ENCODE measurements at regions not wholly inside any gene's neighbourhood (a gene's known extent, or its start where the extent isn't known, plus 50 kb on each side); places are given as distances from the start of the nearest gene placed in this dataset.

DNA sequence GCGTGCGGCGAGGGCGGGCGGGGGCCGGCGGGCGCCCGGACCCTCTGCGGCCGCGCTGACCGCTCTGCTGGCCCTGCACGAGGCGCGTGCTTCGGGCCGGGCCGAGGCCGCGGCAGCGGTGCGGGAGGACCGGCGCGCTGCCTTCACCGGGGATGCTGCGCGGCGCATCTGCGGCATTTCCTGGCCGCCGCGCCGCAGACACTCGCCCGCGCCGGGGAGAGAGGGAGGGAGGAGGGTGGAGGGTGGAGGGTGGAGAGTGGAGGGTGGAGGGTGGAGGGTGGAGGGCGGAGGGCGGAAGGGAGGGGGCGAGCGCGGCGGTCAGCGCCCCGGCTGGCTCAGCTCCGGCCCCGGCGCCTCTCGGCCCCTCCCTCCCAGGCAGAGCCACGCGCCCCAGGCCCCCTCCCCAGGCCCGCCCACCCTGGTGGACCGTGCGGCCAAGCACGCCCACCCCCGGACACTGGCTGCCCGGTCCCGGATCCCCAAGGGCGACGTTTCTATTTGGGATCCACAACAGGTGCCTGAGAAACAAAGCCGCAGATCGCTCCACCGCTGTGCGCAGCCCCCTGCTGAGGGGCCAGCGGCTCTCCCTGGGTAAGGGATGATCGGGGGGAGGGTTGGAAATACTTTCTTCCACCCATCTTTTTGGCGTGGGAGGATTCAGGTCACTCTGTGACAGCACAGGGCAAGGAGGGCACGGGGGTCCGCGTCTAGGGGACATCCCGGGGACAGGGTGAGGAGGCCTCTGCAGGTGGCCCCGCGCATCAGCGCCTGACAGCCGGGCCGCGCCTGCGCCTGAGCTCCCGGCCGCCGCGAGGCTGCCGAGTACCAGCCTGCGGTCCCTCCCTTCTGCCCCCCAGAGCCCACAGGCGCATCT lies 111.2 kb upstream of the BEND6 start (continued):
- TF ChIP-seq, protein P1, sequence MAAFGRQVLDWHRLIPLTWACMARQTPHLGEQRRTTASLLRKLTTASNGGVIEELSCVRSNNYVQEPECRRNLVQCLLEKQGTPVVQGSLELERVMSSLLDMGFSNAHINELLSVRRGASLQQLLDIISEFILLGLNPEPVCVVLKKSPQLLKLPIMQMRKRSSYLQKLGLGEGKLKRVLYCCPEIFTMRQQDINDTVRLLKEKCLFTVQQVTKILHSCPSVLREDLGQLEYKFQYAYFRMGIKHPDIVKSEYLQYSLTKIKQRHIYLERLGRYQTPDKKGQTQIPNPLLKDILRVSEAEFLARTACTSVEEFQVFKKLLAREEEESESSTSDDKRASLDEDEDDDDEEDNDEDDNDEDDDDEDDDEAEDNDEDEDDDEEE (CRISPR knock-in tag; IDR thresholded peaks at IDR 0.05), result no peak
- TF ChIP-seq, protein P2, sequence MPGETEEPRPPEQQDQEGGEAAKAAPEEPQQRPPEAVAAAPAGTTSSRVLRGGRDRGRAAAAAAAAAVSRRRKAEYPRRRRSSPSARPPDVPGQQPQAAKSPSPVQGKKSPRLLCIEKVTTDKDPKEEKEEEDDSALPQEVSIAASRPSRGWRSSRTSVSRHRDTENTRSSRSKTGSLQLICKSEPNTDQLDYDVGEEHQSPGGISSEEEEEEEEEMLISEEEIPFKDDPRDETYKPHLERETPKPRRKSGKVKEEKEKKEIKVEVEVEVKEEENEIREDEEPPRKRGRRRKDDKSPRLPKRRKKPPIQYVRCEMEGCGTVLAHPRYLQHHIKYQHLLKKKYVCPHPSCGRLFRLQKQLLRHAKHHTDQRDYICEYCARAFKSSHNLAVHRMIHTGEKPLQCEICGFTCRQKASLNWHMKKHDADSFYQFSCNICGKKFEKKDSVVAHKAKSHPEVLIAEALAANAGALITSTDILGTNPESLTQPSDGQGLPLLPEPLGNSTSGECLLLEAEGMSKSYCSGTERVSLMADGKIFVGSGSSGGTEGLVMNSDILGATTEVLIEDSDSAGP (CRISPR knock-in tag; IDR thresholded peaks at IDR 0.05; ENCODE audit: borderline replicate concordance), result peak; percentile 58; the same call in 1 of the 2 replicates
- no peak for TF ChIP-seq ZC3H4 (CRISPR knock-in tag; IDR thresholded peaks at IDR 0.05; ENCODE audit: borderline replicate concordance)
- TF ChIP-seq MTA1 (CRISPR knock-in tag; IDR thresholded peaks at IDR 0.05; ENCODE audit: borderline replicate concordance), result no peak
- TF ChIP-seq TMF1 (CRISPR knock-in tag; IDR thresholded peaks at IDR 0.05; ENCODE audit: low read depth), result no peak
- peak; percentile 55; the same call in 1 of the 2 replicates for TF ChIP-seq ZNF670 (CRISPR knock-in tag; IDR thresholded peaks at IDR 0.05; ENCODE audit: borderline replicate concordance)
- TF ChIP-seq, protein P3, sequence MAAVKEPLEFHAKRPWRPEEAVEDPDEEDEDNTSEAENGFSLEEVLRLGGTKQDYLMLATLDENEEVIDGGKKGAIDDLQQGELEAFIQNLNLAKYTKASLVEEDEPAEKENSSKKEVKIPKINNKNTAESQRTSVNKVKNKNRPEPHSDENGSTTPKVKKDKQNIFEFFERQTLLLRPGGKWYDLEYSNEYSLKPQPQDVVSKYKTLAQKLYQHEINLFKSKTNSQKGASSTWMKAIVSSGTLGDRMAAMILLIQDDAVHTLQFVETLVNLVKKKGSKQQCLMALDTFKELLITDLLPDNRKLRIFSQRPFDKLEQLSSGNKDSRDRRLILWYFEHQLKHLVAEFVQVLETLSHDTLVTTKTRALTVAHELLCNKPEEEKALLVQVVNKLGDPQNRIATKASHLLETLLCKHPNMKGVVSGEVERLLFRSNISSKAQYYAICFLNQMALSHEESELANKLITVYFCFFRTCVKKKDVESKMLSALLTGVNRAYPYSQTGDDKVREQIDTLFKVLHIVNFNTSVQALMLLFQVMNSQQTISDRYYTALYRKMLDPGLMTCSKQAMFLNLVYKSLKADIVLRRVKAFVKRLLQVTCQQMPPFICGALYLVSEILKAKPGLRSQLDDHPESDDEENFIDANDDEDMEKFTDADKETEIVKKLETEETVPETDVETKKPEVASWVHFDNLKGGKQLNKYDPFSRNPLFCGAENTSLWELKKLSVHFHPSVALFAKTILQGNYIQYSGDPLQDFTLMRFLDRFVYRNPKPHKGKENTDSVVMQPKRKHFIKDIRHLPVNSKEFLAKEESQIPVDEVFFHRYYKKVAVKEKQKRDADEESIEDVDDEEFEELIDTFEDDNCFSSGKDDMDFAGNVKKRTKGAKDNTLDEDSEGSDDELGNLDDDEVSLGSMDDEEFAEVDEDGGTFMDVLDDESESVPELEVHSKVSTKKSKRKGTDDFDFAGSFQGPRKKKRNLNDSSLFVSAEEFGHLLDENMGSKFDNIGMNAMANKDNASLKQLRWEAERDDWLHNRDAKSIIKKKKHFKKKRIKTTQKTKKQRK (IDR thresholded peaks at IDR 0.05; ENCODE audit: low read length), result no peak
- peak; percentile 62; the same call in 1 of the 2 replicates for TF ChIP-seq RFXAP (CRISPR knock-in tag; IDR thresholded peaks at IDR 0.05; ENCODE audit: borderline replicate concordance)
- TF ChIP-seq ZBTB1 (CRISPR knock-in tag; IDR thresholded peaks at IDR 0.05; ENCODE audit: borderline replicate concordance), result no peak
- TF ChIP-seq ZNF260 (CRISPR knock-in tag; IDR thresholded peaks at IDR 0.05; ENCODE audit: borderline replicate concordance, low read depth), result no peak
- no peak for TF ChIP-seq FOXO4 (CRISPR knock-in tag; conservative IDR thresholded peaks at IDR 0.05)
- peak; percentile 86 for TF ChIP-seq CBX1 (IDR thresholded peaks at IDR 0.05; ENCODE audit: low read depth)
- TF ChIP-seq NAIF1 (CRISPR knock-in tag; IDR thresholded peaks at IDR 0.05; ENCODE audit: borderline replicate concordance), result no peak
- TF ChIP-seq KDM1A (CRISPR knock-in tag; IDR thresholded peaks at IDR 0.05), result 0 out of 2 replicates have a peak, but pooled peaks have one; percentile 42
- TF ChIP-seq ZNF432 (CRISPR knock-in tag; IDR thresholded peaks at IDR 0.05; ENCODE audit: borderline replicate concordance), result no peak
- TF ChIP-seq ISL2 (CRISPR knock-in tag; IDR thresholded peaks at IDR 0.05), result peak; percentile 69; the same call in 1 of the 2 replicates
- peak; percentile 31; the same call in 1 of the 2 replicates for TF ChIP-seq ZKSCAN8 (CRISPR knock-in tag; IDR thresholded peaks at IDR 0.05; ENCODE audit: borderline replicate concordance)
- no peak for TF ChIP-seq ZSCAN12 (CRISPR knock-in tag; IDR thresholded peaks at IDR 0.05)
- peak; percentile 76 for TF ChIP-seq ZNF501 (CRISPR knock-in tag; IDR thresholded peaks at IDR 0.05)
- peak; percentile 14; the same call in 1 of the 2 replicates for TF ChIP-seq ZBTB25 (CRISPR knock-in tag; IDR thresholded peaks at IDR 0.05)
- TF ChIP-seq WIZ (CRISPR knock-in tag; IDR thresholded peaks at IDR 0.05), result no peak

Measured in HepG2 (cell line).